Breast epithelium (tissue), 3 donors: ENCODE measurements at regions not wholly inside any gene's neighbourhood (a gene's known extent, or its start where the extent isn't known, plus 50 kb on each side); places are given as distances from the start of the nearest gene placed in this dataset.

Experiments used
- CTCF ChIP-seq, 3 donors: fragments of 450-650 bp; IDR thresholded peaks; one replicate each; pipeline ENCODE4 v1.5.1; 2016 to 2017; ENCODE audit warnings: antibody characterized with exemption in 3 of 3, mild to moderate bottlenecking in 3 of 3, moderate library complexity in 3 of 3
- POLR2A ChIP-seq: fragments of 450-650 bp; IDR thresholded peaks from one replicate; pipeline ENCODE4 v1.6.1; 2016; ENCODE audit warnings: antibody characterized with exemption, mild to moderate bottlenecking, moderate library complexity
- POLR2AphosphoS5 ChIP-seq, 3 donors: sonication (generic); formaldehyde crosslinking; IDR thresholded peaks; one replicate each; pipeline ENCODE4 v1.6.1; 2017; ENCODE audit warnings: antibody characterized with exemption in 3 of 3

GRCh38 chr3:110791995-110792686 lies 279.5 kb upstream of the NECTIN3 start:
- no peak for TF ChIP-seq CTCF (IDR thresholded peaks at IDR 0.05)
- no peak for TF ChIP-seq POLR2A
- no peak for TF ChIP-seq POLR2AphosphoS5 (IDR thresholded peaks at IDR 0.05)
